ENCODE measurements at regions not wholly inside any gene's neighbourhood (a gene's known extent, or its start where the extent isn't known, plus 50 kb on each side); places are given as distances from the start of the nearest gene placed in this dataset.

GRCh38 chr1:87560601-87561360 lies 232.1 kb downstream of the LMO4 start:
- no peak for DNase-seq (ENCODE audit: low spot score)

GRCh38 chr1:87563211-87563610 lies 234.5 kb downstream of the LMO4 start:
- no peak for DNase-seq (ENCODE audit: low spot score)

- DNase-seq (ENCODE audit: low spot score) = no peak
Measured at GRCh38 chr1:87565861-87566260, 237.2 kb downstream of the LMO4 start.

GRCh38 chr1:87568005-87568404 lies 239.3 kb downstream of the LMO4 start:
- no peak for DNase-seq (ENCODE audit: low spot score)

GRCh38 chr1:87568911-87569310 lies 240.2 kb downstream of the LMO4 start:
- DNase-seq (ENCODE audit: low spot score) = no peak

GRCh38 chr1:87572008-87572407 lies 243.3 kb downstream of the LMO4 start:
- DNase-seq (ENCODE audit: low spot score) = no peak

GRCh38 chr1:87572891-87573290 lies 244.2 kb downstream of the LMO4 start:
- DNase-seq (ENCODE audit: low spot score) = no peak

- DNase-seq (ENCODE audit: low spot score) = no peak
Measured at GRCh38 chr1:87575528-87575927, 246.8 kb downstream of the LMO4 start.

- no peak for DNase-seq (ENCODE audit: low spot score)
Measured at GRCh38 chr1:87578464-87578863, 249.8 kb downstream of the LMO4 start.

- no peak for DNase-seq (ENCODE audit: low spot score)
Measured at GRCh38 chr1:87583459-87583858, 254.8 kb downstream of the LMO4 start.

- DNase-seq (ENCODE audit: low spot score) = no peak
Measured at GRCh38 chr1:87584586-87584985, 255.9 kb downstream of the LMO4 start.

- no peak for DNase-seq (ENCODE audit: low spot score)
Measured at GRCh38 chr1:87586501-87586900, 257.8 kb downstream of the LMO4 start.

- DNase-seq (ENCODE audit: low spot score) = no peak
Measured at GRCh38 chr1:87588495-87588894, 259.8 kb downstream of the LMO4 start.

GRCh38 chr1:87591492-87591891 lies 262.8 kb downstream of the LMO4 start:
- no peak for DNase-seq (ENCODE audit: low spot score)

GRCh38 chr1:87592156-87592555 lies 263.5 kb downstream of the LMO4 start:
- no peak for DNase-seq (ENCODE audit: low spot score)

GRCh38 chr1:87594736-87595383 lies 266.2 kb downstream of the LMO4 start:
- DNase-seq (ENCODE audit: low spot score) = no peak

GRCh38 chr1:87595384-87595781 lies 266.7 kb downstream of the LMO4 start:
- no peak for DNase-seq (ENCODE audit: low spot score)

- DNase-seq (ENCODE audit: low spot score) = peak; percentile 21
Measured at GRCh38 chr1:87598429-87598828, 269.7 kb downstream of the LMO4 start.

- no peak for DNase-seq (ENCODE audit: low spot score)
Measured at GRCh38 chr1:87599569-87599968, 270.9 kb downstream of the LMO4 start.

GRCh38 chr1:87600055-87600850 lies 271.6 kb downstream of the LMO4 start:
- DNase-seq (ENCODE audit: low spot score) = no peak

- DNase-seq (ENCODE audit: low spot score) = no peak
Measured at GRCh38 chr1:87600854-87601253, 272.2 kb downstream of the LMO4 start.

- DNase-seq (ENCODE audit: low spot score) = no peak
Measured at GRCh38 chr1:87603626-87604025, 274.9 kb downstream of the LMO4 start.

GRCh38 chr1:87612956-87613355 lies 284.3 kb downstream of the LMO4 start:
- no peak for DNase-seq (ENCODE audit: low spot score)
